ENCODE measurements at regions not wholly inside any gene's neighbourhood (a gene's known extent, or its start where the extent isn't known, plus 50 kb on each side); places are given as distances from the start of the nearest gene placed in this dataset.

DNA sequence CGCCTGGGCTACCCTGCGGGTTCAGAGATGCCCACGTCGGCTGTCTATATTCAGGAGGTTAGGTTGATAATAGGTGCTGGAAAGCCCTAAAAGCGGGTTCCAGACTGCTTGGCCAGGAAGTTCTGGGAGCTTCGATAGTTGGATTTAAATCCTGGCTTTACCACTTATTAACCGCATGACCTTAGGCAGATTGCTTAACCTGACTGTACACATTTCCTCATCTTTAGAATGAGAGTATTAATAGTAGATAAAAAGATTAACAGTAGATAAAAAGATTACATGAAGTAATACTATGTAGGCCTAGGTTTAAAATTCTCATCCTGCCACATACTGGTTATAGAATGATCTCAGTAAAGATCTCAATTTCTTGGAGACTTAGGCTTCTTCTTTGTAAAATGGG lies 75.0 kb upstream of the ESX1 start:
- Histone ChIP-seq H3K27me3 (no peaks in the 10 kb centered on the region), H3K9me3 (no peaks in the 10 kb centered on the region), H3K4me3 (no peak overlapping the region), H3K36me3 (no peaks in the 10 kb centered on the region)
- DNase-seq, result no peak

DNA sequence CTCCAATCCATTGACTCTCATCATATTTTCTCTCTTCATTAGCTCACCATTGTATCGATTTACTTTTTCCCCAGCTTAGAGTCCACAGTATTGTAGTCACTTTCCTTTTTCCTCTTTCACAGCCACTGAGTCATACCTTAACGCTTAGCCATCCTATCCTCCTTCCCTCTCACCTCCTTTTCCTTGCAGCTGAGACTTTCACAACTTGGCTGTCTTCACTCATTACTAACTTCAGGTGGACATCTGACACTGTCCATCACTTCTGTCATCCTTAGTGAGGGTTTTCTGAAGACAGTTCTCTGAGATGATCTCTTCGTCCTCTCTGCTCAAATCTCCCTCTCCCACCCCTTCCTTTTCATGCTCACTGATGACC lies 70.5 kb upstream of the ESX1 start:
- Histone ChIP-seq H3K36me3 (no peaks in the 10 kb centered on the region), H3K4me3 (no peak overlapping the region)
- no peak for DNase-seq

DNA sequence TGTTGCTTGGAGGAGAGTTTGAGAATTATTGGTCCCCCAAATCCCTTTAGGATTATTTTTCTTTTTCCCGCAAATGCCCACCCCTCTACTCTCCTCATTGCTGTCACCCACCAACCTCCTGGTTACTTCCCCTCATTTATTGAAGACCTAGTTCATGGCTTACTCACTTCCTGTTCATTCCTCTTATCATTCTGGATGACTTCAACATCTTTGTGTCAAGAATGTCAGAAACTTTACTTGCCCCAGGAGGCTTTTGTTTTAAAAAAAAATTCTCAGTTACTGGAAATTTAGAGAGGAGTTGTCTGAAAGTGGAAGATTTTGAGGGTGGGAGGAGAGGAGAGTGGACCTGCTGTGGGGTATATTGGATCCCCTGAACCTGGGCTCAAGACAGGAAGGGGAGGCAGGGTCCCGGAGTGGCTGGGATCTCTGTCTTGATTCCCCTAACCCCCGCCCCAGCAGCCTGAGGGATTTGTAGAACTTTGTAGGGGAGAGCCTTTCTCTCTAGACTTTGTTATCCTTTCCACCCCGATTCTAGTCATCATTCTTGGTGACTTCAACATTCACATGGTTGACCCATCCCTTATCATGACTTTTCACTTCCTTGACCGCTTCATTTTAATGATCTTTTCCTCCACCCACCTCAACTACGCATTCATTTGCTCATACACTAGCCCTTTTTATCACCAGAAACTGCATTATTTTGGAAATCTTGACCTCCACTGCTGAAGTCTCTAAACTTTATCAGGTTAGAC lies 69.9 kb upstream of the ESX1 start:
- Histone ChIP-seq H3K27me3 (no peaks in the 10 kb centered on the region), H3K36me3 (no peaks in the 10 kb centered on the region), H3K9me3 (no peaks in the 10 kb centered on the region), H3K4me3 (no peak overlapping the region)
- no peak for DNase-seq

More for the DNA sequence above, 70.5 kb upstream of the ESX1 start:
- Histone ChIP-seq H3K27me3 (no peaks in the 10 kb centered on the region), H3K9me3 (no peaks in the 10 kb centered on the region)

GRCh38 chrX:104319346-104319745 lies 64.6 kb upstream of the ESX1 start:
- no peaks in the 10 kb centered on the region for H3K9me3 ChIP-seq
- no peaks in the 10 kb centered on the region for H3K27me3 ChIP-seq
- no peak for DNase-seq
- H3K4me3 ChIP-seq, result no peak overlapping the region
- no peaks in the 10 kb centered on the region for H3K36me3 ChIP-seq

GRCh38 chrX:104318330-104319009 lies 63.7 kb upstream of the ESX1 start:
- H3K4me3 ChIP-seq, result no peak overlapping the region
- peak; percentile 70 for DNase-seq
- H3K9me3 ChIP-seq, result no peaks in the 10 kb centered on the region
- H3K36me3 ChIP-seq, result no peaks in the 10 kb centered on the region
- no peaks in the 10 kb centered on the region for H3K27me3 ChIP-seq

DNA sequence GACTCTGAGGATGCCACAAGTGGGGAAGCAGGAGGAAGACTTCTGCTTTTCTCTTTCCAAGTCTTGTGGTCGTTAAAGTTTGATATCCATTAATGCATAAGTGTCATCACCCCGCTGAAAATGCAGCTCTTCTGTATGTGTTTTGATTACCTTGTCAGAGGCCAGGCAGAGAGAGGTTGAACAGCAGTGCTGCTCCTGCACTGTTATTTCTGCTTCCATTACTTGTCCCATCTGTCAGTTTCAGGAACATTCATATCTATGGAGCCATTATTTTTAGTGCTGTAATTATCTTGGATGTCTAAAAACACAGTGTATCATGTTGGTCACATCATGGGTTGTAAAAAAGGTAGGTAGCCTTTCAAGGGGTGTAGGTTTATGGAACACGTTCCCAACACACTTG lies 62.0 kb upstream of the ESX1 start:
- DNase-seq, result no peak

GRCh38 chrX:104315555-104315954 lies 60.8 kb upstream of the ESX1 start:
- peak; percentile 47 for DNase-seq
- Histone ChIP-seq H3K36me3 (no peaks in the 10 kb centered on the region), H3K9me3 (no peaks in the 10 kb centered on the region), H3K27me3 (no peaks in the 10 kb centered on the region), H3K4me3 (no peak overlapping the region)

More for the DNA sequence above, 62.0 kb upstream of the ESX1 start:
- no peaks in the 10 kb centered on the region for H3K9me3 ChIP-seq
- no peak overlapping the region for H3K4me3 ChIP-seq
- H3K36me3 ChIP-seq, result no peaks in the 10 kb centered on the region
- H3K27me3 ChIP-seq, result no peaks in the 10 kb centered on the region

- no peaks in the 10 kb centered on the region for H3K27me3 ChIP-seq
- H3K36me3 ChIP-seq, result no peaks in the 10 kb centered on the region
- H3K4me3 ChIP-seq, result no peak overlapping the region
- H3K9me3 ChIP-seq, result no peaks in the 10 kb centered on the region
- no peak for DNase-seq
These were observed 56.0 kb upstream of the ESX1 start for GRCh38 chrX:104310657-104311254.

DNA sequence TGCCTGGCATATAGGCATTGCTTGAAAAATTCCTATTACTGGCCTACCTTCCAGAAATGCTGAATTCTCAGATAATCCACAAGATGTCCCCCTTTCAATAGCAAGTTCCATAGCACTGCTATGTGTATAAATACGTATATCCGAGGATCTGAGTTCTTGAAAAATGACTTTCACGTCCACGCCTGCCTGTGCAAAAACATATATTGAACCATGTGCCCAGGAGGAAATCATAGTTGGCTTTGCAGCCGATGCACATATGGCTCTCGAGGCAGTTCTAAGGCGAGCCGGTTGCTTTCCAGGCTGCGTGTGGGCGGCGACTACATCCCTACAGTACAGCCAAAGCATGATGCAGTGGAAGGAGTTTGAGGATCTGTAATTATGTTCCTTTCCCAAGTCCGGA lies 55.4 kb upstream of the ESX1 start:
- H3K9me3 ChIP-seq, result no peaks in the 10 kb centered on the region
- no peaks in the 10 kb centered on the region for H3K36me3 ChIP-seq
- H3K27me3 ChIP-seq, result no peaks in the 10 kb centered on the region
- H3K4me3 ChIP-seq, result no peak overlapping the region
- peak; percentile 31 for DNase-seq

DNA sequence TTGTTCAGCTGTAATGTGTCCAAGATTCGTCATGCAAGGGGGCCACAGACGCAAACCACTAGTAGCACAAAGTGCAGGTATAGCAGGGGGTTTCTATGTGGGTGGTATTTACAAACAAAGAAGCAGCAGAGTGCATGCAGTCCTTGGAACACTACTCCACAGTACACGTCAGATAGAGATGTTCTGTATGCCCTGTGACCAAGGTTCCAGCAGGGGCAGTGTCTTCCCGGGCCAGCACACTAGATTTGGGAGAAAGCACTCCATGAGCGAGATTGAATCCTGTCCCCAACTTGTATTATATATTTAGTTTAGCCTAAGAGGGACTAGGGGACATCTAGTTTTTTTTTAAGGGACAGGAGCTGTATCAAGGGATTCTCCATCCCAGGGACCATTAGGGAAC lies 54.4 kb upstream of the ESX1 start:
- H3K4me3 ChIP-seq, result no peak overlapping the region
- no peak for DNase-seq
- no peaks in the 10 kb centered on the region for H3K27me3 ChIP-seq
- H3K36me3 ChIP-seq, result no peaks in the 10 kb centered on the region
- no peaks in the 10 kb centered on the region for H3K9me3 ChIP-seq

GRCh38 chrX:104307341-104307740 lies 52.6 kb upstream of the ESX1 start:
- Histone ChIP-seq H3K36me3 (no peaks in the 10 kb centered on the region), H3K4me3 (no peak overlapping the region), H3K27me3 (no peaks in the 10 kb centered on the region), H3K9me3 (no peaks in the 10 kb centered on the region)
- no peak for DNase-seq

DNA sequence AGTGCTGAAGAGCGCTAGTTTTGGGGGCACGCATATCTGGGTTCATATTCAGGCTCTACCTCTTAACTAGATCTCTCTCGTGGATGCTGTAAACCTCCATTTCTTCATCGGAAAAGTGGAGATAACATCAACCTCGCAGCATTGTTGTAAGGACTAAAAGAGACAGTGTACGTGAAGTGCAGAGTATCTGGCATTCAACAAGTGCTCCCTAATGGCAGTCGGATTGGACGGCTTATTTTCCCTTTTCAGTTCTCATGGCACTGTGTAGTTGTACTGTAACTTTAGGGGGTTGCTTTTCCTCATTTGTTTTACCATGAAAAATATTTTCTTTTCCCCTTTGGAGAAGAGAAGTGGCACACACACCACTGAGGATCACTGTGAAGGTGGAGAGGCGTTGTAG lies 51.4 kb upstream of the ESX1 start:
- H3K4me3 ChIP-seq, result no peak overlapping the region
- H3K9me3 ChIP-seq, result no peaks in the 10 kb centered on the region
- DNase-seq, result no peak
- H3K36me3 ChIP-seq, result no peaks in the 10 kb centered on the region
- no peaks in the 10 kb centered on the region for H3K27me3 ChIP-seq

Data from MG63 (cell line).